ENCODE measurements at regions not wholly inside any gene's neighbourhood (a gene's known extent, or its start where the extent isn't known, plus 50 kb on each side); places are given as distances from the start of the nearest gene placed in this dataset.
A peak's percentile ranks its signal among the peaks of the same experiment; 100 is the strongest.
"Not testable (repeated sequence)": the region's sequence is repeated elsewhere in the genome, so short reads cannot be mapped to it uniquely, and the experiment has no call there.

DNA sequence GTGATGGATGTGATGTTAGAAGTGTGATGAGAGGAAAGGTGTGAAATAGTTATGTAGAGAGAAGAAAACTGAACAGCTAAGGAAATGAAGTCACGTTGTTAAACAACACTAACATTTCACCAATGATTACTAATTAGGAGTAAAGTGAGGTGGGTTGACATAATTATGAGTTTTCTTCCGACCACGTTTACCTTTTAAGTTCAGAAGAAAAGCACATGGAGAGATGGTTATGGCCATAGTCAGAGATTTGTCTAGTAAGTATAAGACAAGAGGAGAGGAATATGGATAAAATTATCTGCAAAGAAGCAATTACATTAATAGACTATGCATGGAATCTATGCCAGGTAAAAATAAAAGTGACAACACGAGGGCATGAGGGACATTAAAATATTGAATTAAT is 551.3 kb upstream of the TECRL start:
- DNase-seq = no peak

DNA sequence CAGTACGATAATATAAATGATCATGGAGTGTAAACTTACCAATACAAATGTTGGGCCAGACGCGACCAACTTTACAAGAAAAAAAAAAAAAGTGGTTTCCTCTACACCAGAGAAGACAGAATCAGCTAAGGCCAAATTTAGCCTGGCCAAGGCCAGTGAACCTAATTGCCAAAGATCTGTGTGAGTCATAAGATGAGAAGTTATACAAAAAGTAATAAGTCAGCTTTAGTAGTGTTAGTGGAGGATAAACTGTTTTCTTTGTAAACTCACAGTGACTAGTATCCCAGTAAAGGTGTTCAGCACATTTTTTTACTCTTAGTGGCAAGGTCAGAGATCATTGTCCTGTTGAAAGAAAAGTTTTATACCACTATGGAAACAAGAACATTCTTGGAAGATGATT is 531.4 kb upstream of the TECRL start:
- no peak for DNase-seq

GRCh38 chr4:64935469-64936001 is 526.3 kb upstream of the TECRL start:
- DNase-seq = no peak

DNA sequence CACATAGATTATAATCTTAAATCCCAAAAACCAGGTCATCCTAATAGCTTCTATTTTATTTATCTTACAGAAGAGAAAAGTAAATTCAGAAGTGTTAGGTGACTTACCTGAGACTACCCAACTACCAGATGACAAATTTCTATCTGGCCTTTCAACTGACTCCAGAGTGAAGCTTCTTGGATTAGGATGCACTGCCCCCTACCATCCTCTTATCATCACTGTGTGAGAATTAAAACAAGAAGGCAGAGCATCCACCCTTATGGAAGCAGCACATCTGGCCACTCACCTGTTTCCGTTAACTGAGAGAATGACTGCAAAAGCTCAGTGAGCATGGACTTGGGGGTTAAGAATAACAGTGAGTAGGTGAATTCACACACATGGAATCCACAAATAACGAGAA is 502.6 kb upstream of the TECRL start:
- DNase-seq = peak; percentile 8

GRCh38 chr4:64903986-64904385 is 494.7 kb upstream of the TECRL start:
- DNase-seq = no peak

DNA sequence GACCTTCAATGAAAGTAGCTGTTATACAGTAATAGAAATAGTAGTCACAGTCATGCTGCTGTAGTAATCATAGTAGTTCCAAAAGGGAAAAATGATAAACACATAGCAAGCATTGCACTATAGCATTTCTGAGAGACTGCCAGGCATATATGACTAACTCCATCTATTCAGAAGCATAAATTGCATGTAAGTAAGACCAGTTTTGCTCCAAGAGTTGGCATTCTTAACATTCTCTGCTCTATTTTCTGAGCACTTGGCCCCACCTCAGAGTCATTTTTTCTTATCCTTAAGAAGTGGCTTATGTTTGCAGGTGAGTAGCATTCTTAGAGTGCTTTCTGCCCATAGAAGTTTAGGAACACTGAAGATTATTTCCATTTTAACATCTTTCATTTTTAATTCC is 490.3 kb upstream of the TECRL start:
- no peak for DNase-seq

DNA sequence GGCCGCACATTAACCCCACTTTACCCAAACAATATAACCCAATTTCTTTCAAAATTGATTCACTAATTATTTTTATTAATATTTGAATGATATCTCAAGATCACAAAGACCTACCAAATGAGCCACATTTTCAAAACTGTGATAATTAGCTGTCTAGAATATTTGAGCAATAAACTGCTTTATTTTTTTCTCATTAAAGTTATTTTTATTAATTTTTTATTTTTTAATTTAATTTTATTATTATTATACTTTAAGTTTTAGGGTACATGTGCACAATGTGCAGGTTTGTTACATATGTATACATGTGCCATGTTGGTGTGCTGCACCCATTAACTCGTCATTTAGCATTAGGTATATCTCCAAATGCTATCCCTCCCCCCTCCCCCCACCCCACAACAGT is 489.8 kb upstream of the TECRL start:
- DNase-seq = not testable (repeated sequence)

DNA sequence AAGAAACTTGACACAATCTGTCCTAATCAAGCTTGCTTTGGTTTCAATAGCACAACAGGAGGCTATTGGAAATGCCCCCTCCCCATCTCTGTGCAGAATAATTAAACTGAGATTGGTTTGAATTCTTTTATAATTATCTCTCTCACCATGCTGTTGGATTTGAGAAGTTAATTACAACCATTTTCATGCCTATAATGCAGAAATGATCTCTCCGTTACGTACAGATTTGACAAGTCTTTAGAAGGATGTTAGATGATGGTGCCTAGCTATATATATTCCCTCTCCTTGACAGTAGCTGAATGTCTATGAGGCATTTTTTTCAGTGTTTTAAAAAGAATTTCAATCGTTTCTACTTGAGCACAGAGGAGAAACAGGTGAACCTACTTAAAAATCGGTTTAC is 488.4 kb upstream of the TECRL start:
- DNase-seq = no peak

- DNase-seq = no peak
Measured at GRCh38 chr4:64895031-64895430, 485.8 kb upstream of the TECRL start.

- DNase-seq = peak; percentile 14
Measured at GRCh38 chr4:64893205-64893604, 484.0 kb upstream of the TECRL start.

DNA sequence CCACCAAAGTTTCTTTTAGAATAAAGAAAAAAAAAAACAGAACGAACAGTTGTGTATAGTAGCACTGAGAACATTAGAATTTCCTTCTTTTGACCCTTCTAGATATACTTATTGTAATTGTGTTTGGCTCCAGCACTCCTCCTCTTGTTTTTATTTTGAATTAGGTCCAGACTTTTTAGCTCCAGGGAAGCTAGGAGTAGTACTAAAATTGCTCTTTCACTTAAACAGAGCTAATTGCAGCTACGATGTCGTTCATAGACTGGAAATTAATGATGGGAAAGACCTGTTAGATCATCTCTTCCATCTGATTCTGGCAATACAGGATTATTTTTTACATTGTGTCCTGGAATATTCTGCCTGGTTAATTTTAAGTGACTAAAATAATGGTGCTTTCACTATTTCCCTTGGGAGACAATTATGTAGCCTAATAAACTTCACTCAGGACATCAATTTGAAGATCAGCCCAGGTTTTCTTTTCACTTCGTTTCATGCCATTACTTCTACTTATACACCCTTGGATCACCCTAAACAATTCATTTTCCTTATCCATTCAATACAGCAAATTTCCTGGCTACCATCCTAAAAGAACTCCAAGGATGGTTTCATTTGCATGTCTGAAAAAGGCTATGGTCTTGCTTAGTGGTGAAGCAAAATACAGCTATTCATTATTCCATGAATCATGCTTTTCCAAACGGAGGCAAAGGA is 480.8 kb upstream of the TECRL start:
- no peak for DNase-seq

DNA sequence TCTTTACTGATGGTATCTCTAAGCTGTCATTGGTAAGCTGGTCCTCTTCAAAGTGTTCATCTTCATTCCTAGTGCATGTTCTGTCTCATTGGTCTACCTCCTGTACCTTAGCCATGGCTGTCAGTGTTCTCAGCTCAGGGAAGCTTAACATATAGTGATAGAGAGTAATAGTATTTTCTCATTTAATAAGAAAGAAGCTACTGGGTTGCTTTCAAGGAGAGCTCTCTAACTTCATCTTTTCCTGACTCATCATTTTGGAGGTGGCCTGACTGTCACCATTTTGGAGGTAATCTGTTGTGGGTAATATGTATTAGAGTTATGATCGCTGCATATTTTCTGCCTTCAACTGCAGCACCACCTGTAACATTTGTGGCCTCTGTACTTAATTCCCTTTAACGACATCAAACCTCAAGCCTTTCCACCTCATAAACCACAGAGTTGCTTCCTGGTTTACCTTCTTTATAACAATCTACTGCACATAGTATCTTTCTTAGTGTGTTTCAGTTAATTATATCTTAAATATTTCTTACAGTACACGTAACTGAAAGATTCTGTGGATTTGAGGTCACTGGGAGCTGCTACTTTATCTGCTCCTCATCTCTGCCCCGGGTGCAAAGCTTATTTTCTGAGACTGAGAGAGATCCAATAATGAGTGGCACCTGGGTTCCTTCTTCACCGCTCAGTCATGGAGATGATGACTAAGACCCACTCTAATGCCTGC is 474.0 kb upstream of the TECRL start:
- no peak for DNase-seq

DNA sequence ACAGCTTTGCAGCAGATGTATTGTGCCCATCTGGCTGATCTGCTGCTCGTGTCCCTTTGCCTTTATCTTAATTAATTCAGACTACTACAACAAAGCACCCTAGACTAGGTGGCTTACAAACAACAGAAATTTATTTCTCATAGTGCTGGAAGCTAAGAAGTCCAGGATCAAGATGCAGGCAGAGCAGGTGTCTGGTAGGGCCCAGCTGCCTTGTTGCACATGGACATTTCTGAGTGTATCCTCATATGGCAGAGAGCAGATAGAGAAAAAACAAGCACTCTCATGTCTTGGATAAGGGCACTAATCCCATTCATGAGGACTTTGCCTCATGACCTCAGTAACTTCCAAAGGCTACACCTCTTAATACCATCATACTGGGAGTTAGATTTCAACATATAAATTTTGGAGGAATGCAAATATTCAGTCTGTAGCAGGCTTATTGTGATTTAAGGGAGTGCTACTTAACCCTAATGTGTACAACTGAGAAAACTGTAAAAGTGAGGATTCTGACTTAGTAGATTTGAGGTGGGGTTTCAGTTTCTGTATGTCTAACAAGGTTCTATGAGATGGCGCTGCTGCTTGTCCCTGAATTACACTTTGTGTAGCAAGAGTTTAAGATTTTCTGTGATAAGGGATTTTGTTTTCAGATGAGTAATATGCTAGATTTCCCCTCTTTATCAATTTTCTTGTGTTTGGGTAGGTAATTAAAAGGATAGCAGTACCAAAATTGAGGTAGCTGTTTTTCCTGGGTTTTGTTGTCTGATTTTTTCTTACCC is 473.2 kb upstream of the TECRL start:
- DNase-seq = no peak

DNA sequence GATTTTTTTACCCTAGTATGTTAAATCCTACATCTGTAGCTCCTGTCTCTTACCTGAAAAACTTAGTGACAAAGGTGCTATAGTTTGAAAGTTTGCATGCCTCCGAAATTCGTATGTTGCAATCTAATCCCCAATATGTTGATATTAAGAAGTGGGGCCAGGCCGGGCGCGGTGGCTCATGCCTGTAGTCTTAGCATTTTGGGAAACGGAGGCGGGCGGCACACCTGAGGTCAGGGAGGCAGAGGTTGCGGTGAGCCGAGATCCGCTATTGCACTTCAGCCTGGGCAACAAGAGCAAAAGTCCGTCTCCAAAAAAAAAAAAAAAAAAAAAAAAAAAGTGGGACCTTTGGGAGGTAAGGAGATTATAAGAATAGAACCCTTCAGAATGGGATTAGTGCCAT is 471.3 kb upstream of the TECRL start:
- DNase-seq = no peak

GRCh38 chr4:64876021-64876420 is 466.8 kb upstream of the TECRL start:
- no peak for DNase-seq

GRCh38 chr4:64870558-64870957 is 461.3 kb upstream of the TECRL start:
- DNase-seq = no peak

DNA sequence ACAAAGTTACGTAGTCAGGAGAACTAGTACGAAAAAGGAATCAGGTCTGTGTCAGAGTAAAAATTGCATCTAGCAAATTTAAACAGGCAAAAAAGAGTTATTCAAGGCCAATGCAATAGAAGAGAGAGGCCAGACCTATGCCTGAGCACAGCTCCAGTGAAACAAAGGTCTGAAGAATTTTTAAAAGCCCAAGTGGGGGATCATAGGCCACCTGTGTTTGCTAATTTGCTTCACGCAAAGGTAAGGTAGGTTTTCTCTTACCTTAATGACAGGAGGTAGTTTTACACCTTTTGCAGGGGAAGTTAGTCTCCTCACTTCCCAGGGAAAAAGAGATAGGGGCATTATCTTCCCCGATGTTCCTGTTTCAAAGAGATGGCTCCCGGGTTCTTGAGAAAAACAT is 448.6 kb upstream of the TECRL start:
- DNase-seq = no peak

DNA sequence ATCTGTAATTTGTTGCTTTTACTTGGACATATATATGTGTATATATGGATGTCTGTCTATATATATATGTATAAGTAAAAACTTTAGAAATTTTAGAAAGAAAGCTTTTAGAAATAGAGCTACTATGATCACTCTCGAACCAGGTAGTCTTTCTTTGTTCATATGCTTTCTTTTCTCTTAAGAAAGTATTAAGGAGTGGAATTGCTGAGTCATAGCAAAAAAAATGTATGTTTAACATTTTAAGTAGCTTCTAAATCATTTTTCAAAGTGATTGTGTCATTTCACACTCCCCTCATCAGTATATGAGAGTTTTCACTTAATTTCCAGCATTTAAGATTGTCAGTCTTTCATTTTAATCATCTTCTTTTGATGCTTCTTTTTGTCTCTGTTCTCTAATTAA is 447.9 kb upstream of the TECRL start:
- DNase-seq = no peak

DNA sequence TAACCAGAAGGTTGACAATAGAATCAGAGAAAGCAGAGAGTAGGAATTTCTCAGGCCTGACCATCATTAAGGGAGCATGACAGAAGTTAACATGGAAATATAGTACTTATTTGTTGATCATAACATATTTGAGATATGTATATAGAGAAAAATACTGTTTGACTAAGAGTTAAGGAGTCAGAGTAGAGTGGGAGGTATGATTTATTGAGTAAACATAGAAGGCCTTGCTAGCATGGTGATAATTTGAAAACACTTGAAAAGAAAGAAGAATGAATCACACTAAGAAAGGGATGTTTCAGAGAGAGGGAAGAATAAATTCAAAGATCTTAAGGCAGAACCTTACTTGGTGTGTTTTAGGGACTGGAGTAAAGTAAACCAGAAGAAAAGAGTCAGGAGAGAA is 437.2 kb upstream of the TECRL start:
- no peak for DNase-seq

DNA sequence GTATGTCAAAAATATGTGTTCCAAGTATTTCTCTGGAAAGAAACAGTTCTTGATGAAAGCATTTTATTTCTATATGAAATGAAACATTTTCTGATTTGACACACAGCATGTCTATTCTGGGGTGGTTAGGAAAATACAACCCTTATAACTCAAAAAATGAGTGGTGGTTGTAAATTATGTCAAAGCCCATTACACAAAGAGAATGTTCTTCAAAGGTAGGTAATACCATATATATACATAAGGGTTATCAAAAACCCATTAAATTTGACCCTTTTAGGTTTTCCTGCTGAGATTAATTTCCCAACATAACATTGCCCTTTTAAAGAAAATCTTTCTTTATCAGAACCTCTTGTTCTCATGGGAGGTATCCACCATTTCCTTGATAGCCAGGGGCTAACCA is 420.5 kb upstream of the TECRL start:
- no peak for DNase-seq

- DNase-seq = no peak
Measured at GRCh38 chr4:64824591-64824990, 415.3 kb upstream of the TECRL start.

GRCh38 chr4:64822405-64822804 is 413.2 kb upstream of the TECRL start:
- DNase-seq = no peak

DNA sequence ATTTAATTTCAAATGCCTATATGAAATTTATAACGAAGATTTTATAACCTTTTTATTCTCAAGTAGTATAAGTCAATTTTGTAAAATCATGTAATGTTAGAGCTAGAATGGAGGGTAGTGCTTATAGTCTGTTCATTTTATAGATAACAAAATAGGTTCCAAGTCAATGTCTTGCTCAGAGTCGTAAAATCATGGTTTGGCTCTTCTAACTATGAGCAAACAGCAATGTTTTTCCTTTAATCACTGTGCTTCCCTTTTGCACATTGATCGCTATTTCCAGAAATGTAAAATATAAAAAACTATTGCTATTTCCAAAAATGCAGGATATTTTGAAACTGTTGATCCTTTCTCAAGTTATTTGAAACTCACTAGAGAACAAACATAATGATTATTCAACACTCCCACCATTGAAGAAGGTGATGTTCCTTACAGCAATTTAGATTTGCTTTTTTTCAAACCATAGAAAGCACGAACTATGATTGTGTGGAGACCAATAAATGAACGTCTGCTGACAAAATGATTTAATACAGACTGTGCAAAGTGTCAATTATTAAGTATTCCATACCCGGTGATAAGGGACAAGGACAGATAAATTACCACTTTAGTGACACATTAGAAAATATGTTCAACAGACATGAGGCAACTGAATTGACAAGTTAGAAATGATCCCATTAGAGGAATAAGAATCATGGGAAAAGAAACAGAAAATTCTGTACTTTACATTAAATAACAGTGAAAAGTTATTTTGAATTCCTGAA is 412.1 kb upstream of the TECRL start:
- no peak for DNase-seq

Data from NCI-H1092 treated with DMSO at 0.1 percent for 48 hours (cell line).